Neural crest cell (in vitro differentiated cells): ENCODE measurements at regions not wholly inside any gene's neighbourhood (a gene's known extent, or its start where the extent isn't known, plus 50 kb on each side); places are given as distances from the start of the nearest gene placed in this dataset.

Experiments
- DNase-seq: peaks from one replicate; pipeline ENCODE4 v3.0.0; 2021; ENCODE audit warnings: low read depth, mixed read lengths, low spot score
- H3K27ac Mint-ChIP-seq: one replicate; pipeline ENCODE4 v1.8.0; 2021; ENCODE audit warnings: mild to moderate bottlenecking, mixed read lengths; ENCODE audit not compliant: unreplicated experiment
- H3K27me3 Mint-ChIP-seq: 2 replicates; pipeline ENCODE4 v1.8.0; 2021; ENCODE audit warnings: low read depth, mild to moderate bottlenecking, mixed read lengths
- H3K36me3 Mint-ChIP-seq: 2 replicates; pipeline ENCODE4 v1.8.0; 2021; ENCODE audit warnings: low read depth, mild to moderate bottlenecking, mixed read lengths
- H3K4me1 Mint-ChIP-seq: 2 replicates; pipeline ENCODE4 v1.8.0; 2021; ENCODE audit warnings: mixed read lengths
- H3K4me3 Mint-ChIP-seq: one replicate; pipeline ENCODE4 v1.8.0; 2021; ENCODE audit warnings: mild to moderate bottlenecking, mixed read lengths
- H3K9me3 Mint-ChIP-seq: 2 replicates; pipeline ENCODE4 v1.8.0; 2021; ENCODE audit warnings: mixed read lengths
- TF ChIP-seq, protein P1 (sequence below): fragments of 200-600 bp; sonication (generic); conservative IDR thresholded peaks from 2 replicates; pipeline ENCODE4 v1.5.0; 2021; ENCODE audit warnings: antibody characterized with exemption, mild to moderate bottlenecking

DNA sequence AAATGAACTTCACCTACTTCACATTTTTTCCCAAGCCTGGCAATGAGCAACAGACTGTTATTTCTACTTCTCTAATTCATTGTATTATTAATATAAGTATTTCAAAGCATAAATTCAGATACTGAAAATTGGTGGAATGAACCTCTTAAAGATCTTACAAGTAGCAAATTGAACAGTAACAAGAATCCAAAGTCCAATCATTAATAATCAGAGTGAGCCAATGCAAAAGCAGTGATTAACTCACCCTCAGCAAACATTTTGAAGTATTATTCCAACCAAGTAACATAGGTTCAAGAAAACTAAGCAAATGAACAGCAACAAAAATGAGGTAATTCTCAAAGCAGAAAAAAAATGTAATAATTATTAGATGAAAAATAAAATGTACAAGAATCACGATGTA is 288.1 kb upstream of the ZC3H15 start:
- Mint-ChIP-seq H3K9me3 (no peaks in the 10 kb centered on the region), H3K4me1 (no peaks in the 10 kb centered on the region), H3K27ac (no peak overlapping the region), H3K27me3 (no peaks in the 10 kb centered on the region), H3K36me3 (no peaks in the 10 kb centered on the region), H3K4me3 (no peak overlapping the region)
- TF ChIP-seq, protein P1, sequence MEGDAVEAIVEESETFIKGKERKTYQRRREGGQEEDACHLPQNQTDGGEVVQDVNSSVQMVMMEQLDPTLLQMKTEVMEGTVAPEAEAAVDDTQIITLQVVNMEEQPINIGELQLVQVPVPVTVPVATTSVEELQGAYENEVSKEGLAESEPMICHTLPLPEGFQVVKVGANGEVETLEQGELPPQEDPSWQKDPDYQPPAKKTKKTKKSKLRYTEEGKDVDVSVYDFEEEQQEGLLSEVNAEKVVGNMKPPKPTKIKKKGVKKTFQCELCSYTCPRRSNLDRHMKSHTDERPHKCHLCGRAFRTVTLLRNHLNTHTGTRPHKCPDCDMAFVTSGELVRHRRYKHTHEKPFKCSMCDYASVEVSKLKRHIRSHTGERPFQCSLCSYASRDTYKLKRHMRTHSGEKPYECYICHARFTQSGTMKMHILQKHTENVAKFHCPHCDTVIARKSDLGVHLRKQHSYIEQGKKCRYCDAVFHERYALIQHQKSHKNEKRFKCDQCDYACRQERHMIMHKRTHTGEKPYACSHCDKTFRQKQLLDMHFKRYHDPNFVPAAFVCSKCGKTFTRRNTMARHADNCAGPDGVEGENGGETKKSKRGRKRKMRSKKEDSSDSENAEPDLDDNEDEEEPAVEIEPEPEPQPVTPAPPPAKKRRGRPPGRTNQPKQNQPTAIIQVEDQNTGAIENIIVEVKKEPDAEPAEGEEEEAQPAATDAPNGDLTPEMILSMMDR = no peak
- no peak for DNase-seq

DNA sequence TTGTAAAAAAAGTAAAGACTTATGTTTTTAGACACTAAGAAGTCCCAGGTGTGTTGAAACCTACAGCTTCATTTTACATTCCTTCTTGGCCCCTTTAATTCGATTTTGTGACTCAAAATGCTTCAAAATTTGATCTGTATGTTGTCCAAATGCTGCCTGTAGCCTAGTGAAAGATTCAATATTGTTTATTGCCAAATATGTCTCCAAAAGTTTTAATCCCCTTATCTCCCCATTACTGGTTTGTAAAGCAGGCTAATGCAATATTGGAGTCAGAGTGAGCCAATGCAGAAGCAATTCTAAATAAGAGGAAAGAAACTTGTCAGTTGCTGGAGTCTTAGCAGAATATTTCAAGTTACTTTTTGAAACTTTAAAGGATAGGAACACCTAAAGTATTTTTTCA is 287.0 kb upstream of the ZC3H15 start:
- H3K27ac Mint-ChIP-seq = no peak overlapping the region
- no peaks in the 10 kb centered on the region for H3K9me3 Mint-ChIP-seq
- DNase-seq = no peak
- H3K27me3 Mint-ChIP-seq = no peaks in the 10 kb centered on the region
- TF ChIP-seq, protein P1 = no peak
- H3K4me1 Mint-ChIP-seq = no peaks in the 10 kb centered on the region
- no peak overlapping the region for H3K4me3 Mint-ChIP-seq
- no peaks in the 10 kb centered on the region for H3K36me3 Mint-ChIP-seq

DNA sequence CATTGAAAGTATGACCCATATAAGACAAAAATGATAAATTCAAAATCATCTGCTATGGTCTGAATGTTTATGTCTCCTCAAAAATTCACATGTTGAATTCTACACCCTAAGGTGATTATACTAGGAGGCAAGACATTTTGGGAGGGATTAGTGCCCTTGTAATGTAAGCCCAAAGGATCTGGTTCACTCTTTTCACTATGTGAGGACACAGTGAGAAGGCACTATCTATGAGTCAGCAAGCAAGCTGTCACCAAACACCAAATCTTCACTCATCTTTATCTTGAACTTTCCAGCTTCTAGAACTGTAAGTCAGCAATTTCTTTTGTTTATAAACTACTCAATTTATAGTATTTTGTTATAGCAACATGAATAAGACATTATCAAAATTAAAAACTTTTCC is 284.7 kb upstream of the ZC3H15 start:
- Mint-ChIP-seq H3K4me1 (no peaks in the 10 kb centered on the region), H3K27me3 (no peaks in the 10 kb centered on the region), H3K4me3 (no peak overlapping the region), H3K36me3 (no peaks in the 10 kb centered on the region), H3K9me3 (no peaks in the 10 kb centered on the region), H3K27ac (no peak overlapping the region)
- DNase-seq = no peak
- TF ChIP-seq, protein P1 = no peak

DNA sequence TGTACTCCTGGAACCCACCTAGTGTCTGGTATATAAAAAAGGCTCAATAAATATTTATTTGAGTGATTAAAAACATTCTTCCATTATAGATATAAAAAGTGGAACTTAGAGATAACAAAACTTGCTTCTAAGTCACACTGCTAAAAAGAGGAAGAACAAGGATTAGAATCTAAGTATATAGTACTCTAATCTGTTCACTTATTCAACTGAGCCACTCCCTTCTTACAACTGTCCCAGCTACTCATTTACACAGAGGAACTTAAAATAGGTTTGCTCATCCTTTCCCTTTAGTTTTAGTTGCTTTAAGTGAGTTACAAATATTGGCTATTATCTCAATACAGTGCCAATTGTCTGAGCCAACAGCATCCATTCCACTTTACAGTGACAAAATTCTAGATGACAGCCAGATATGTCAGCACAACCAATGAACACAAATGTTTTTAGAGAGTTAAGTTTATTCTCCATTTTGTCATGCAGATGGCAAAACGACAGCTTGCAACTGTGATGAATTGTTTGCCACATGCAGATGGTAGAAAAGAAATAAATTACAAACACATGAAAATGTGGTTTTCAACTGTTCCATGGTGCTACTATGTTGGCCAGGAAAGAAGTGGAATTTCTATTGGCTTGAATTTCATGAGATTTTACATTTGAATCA is 280.7 kb upstream of the ZC3H15 start:
- DNase-seq = no peak
- Mint-ChIP-seq H3K27ac (no peak overlapping the region), H3K9me3 (no peaks in the 10 kb centered on the region), H3K27me3 (no peaks in the 10 kb centered on the region), H3K36me3 (no peaks in the 10 kb centered on the region), H3K4me3 (no peak overlapping the region), H3K4me1 (no peaks in the 10 kb centered on the region)
- TF ChIP-seq, protein P1 = no peak

DNA sequence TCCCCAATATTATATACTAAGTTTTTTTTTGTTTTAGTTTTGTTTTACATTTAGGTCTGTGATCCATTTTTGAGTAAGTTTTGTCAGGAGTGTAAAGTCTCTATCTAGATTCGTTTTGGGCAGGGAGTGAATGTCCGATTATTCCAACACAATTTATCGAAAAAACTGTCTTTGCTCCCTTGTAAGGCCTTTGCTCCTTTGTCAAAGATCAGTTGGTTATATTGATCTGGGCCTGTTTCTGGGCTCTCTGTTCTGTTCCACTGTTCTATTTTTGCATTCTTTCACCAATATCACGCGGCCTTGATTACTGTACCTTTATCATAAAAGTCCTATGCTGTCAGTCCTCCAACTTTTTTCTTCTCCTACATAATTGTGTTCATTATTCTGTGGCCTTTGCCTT is 276.5 kb upstream of the ZC3H15 start:
- Mint-ChIP-seq H3K27ac (no peak overlapping the region), H3K36me3 (no peaks in the 10 kb centered on the region), H3K27me3 (no peaks in the 10 kb centered on the region), H3K9me3 (no peaks in the 10 kb centered on the region), H3K4me3 (no peak overlapping the region), H3K4me1 (no peaks in the 10 kb centered on the region)
- no peak for DNase-seq
- TF ChIP-seq, protein P1 = no peak
